ENCODE measurements at regions not wholly inside any gene's neighbourhood (a gene's known extent, or its start where the extent isn't known, plus 50 kb on each side); places are given as distances from the start of the nearest gene placed in this dataset.
"Not testable (repeated sequence)": the region's sequence is repeated elsewhere in the genome, so short reads cannot be mapped to it uniquely, and the experiment has no call there.

DNA sequence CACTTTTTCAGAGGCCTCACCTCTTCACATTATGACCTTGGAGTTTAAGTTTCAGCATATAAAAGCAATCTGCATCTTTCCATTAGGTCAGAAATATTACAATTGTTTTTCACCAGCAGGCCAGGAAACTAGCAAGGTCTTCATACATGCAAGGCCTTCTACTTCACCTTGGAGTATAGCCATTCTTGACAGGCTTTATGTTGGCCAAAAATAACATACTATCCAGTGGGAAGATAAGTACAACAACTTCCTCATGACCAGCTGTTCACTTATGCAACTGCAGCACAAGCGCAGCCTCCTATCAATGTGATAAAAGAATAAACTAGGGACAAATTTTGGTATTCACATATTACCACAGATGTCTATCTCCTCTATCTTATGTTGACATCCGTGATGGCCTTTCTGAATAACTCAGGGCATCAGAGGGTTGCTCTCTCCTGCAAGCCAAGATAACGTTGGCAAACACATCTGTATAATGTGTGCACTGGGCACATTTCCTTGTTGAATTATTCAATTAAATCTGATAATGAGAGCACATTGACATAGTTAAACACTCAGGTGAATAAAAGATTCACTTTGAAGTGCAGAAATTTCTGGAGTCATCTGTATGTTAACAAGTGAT lies 239.8 kb downstream of the FZD1 start:
- peaks cover 0 to 12% (median 0%) of the 10 kb centered on the region in 12 donors for H3K4me1 ChIP-seq
- WGBS, 4 donors: 15 to 28% (median 23%) methylated on average over 3 of the region's 3 CpGs
- H3K4me3 ChIP-seq: no peak overlapping the region
- DNase-seq: no peak
- H3K36me3 ChIP-seq: no peaks in the 10 kb centered on the region
- H3K27ac ChIP-seq: no peak overlapping the region
- TF ChIP-seq POLR2A (IDR thresholded peaks at IDR 0.05): no peak
- TF ChIP-seq, protein P1, sequence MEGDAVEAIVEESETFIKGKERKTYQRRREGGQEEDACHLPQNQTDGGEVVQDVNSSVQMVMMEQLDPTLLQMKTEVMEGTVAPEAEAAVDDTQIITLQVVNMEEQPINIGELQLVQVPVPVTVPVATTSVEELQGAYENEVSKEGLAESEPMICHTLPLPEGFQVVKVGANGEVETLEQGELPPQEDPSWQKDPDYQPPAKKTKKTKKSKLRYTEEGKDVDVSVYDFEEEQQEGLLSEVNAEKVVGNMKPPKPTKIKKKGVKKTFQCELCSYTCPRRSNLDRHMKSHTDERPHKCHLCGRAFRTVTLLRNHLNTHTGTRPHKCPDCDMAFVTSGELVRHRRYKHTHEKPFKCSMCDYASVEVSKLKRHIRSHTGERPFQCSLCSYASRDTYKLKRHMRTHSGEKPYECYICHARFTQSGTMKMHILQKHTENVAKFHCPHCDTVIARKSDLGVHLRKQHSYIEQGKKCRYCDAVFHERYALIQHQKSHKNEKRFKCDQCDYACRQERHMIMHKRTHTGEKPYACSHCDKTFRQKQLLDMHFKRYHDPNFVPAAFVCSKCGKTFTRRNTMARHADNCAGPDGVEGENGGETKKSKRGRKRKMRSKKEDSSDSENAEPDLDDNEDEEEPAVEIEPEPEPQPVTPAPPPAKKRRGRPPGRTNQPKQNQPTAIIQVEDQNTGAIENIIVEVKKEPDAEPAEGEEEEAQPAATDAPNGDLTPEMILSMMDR (IDR thresholded peaks at IDR 0.05): no peak
- no peaks in the 10 kb centered on the region for H3K27me3 ChIP-seq
- peaks cover 0 to 20% (median 0%) of the 10 kb centered on the region in 12 donors for H3K9me3 ChIP-seq
- intact Hi-C loops (cut with DNase I): no loop called here
- peak in 2 of 4 donors; percentile 65 to 69 for ATAC-seq

DNA sequence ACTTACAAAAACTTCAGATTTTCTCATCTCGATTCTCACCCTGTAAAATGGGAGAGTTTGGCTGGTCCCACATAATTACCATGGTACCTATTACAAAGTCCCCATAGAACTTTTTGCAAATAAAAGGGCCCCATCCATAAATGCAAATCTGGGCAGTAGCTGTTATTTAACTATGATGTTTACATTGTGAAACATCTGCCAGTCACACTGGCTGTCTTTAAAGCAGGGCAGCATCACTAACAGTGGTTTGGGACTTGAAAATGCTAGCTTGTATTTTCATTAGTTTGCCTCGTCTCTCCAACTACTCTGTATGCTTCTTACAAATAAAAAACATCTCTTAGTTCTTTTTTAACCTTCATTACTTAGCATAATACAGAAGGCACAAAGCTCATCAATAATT lies 240.7 kb downstream of the FZD1 start:
- Histone ChIP-seq H3K27ac (no peak overlapping the region), H3K36me3 (no peaks in the 10 kb centered on the region)

DNA sequence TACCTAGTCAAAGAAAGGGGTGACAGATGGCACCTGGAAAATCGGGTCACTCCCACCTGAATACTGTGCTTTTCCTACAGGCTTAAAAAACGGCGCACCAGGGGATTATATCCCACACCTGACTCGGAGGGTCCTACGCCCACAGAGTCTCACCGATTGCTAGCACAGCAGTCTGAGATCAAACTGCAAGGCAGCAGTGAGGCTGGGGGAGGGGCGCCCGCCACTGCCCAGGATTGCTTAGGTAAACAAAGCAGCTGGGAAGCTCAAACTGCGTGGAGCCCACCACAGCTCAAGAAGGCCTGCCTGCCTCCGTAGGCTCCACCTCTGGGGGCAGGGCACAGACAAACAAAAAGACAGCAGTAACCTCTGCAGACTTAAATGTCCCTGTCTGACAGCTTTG lies 242.7 kb downstream of the FZD1 start:
- DNase-seq; H3K27me3 ChIP-seq; H3K4me3 ChIP-seq; H3K27ac ChIP-seq; ATAC-seq; H3K36me3 ChIP-seq; intact Hi-C loops (cut with DNase I); H3K9me3 ChIP-seq: not testable (repeated sequence)
- 89 to 95% (median 91%) methylated on average over 9 to 10 of the region's 10 CpGs for WGBS, 4 donors
- H3K4me1 ChIP-seq: peaks cover 0 to 12% (median 0%) of the 10 kb centered on the region in 12 donors

More for the DNA sequence above, 240.7 kb downstream of the FZD1 start:
- Histone ChIP-seq H3K9me3 (peaks cover 0 to 15% (median 0%) of the 10 kb centered on the region in 12 donors), H3K4me3 (no peak overlapping the region), H3K27me3 (no peaks in the 10 kb centered on the region), H3K4me1 (peaks cover 0 to 12% (median 0%) of the 10 kb centered on the region in 12 donors)
- ATAC-seq (no peak), DNase-seq (no peak)
- 81 to 93% (median 89%) methylated on average over 2 of the region's 2 CpGs for WGBS, 4 donors
- intact Hi-C loops (cut with DNase I): no loop called here
- TF ChIP-seq, protein P1 (IDR thresholded peaks at IDR 0.05): no peak
- no peak for TF ChIP-seq POLR2A (IDR thresholded peaks at IDR 0.05)

DNA sequence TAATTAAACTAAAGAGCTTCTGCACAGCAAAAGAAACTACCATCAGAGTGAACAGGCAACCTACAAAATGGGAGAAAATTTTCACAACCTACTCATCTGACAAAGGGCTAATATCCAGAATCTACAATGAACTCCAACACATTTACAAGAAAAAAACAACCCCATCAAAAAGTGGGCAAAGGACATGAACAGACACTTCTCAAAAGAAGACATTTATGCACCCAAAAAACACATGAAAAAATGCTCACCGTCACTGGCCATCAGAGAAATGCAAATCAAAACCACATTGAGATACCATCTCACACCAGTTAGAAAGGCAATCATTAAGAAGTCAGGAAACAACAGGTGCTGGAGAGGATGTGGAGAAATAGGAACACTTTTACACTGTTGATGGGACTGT lies 247.6 kb downstream of the FZD1 start:
- H3K4me1 ChIP-seq; H3K27me3 ChIP-seq; ATAC-seq; H3K36me3 ChIP-seq; intact Hi-C loops (cut with DNase I); DNase-seq; H3K27ac ChIP-seq; H3K9me3 ChIP-seq; H3K4me3 ChIP-seq: not testable (repeated sequence)
- WGBS, 4 donors: 74 to 95% (median 82%) methylated on average over 1 of the region's 1 CpG

DNA sequence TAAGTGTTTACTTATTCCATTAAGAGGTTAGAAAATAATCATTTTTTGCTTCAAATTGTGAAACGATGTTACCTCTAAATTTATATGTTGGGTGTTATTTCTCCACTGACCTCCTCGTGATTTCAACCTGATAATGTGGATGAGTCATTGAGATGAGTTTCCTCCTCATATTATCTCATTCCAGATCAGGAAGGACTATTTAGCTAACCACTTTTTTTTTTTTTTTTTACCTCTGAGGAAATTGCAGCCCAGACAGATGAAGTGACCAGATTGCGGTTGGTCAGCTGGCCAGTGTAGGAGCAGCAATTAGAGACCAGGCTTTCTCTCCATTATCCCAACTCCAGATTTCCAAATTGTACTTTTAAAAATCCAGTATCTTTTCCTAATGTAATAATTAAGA lies 248.7 kb downstream of the FZD1 start:
- Histone ChIP-seq H3K27ac (no peak overlapping the region), H3K4me3 (no peak overlapping the region), H3K4me1 (no peaks in the 10 kb centered on the region), H3K36me3 (no peaks in the 10 kb centered on the region), H3K9me3 (no peaks in the 10 kb centered on the region), H3K27me3 (no peaks in the 10 kb centered on the region)
- ATAC-seq (no peak), DNase-seq (no peak)
- no peak for TF ChIP-seq POLR2A (IDR thresholded peaks at IDR 0.05)
- TF ChIP-seq, protein P1 (IDR thresholded peaks at IDR 0.05): no peak
- intact Hi-C loops (cut with DNase I): no loop called here
- 55 to 67% (median 60%) methylated on average over 3 of the region's 3 CpGs for WGBS, 4 donors
